PFSK-1 (cell line): ENCODE measurements at regions not wholly inside any gene's neighbourhood (a gene's known extent, or its start where the extent isn't known, plus 50 kb on each side); places are given as distances from the start of the nearest gene placed in this dataset.

Experiments
- FOXP2 ChIP-seq: optimal IDR thresholded peaks from 2 replicates; pipeline ENCODE3; 2011; ENCODE audit warnings: borderline replicate concordance, control low read depth, inconsistent platforms; ENCODE audit not compliant: insufficient read depth; ENCODE audit errors: extremely low read length, extremely low read depth
- POLR2AphosphoS5 ChIP-seq: IDR thresholded peaks from 2 replicates; pipeline ENCODE4 v1.6.1; 2012; ENCODE audit warnings: low read depth, mild to moderate bottlenecking, control low read depth, low read length, moderate library complexity
- REST ChIP-seq, 2 experiments: IDR thresholded peaks; 2 replicates each; pipeline versions ENCODE4 v1.6.1 to v1.8.0; 2011 to 2012; ENCODE audit warnings: low read depth in 2 of 2, low read length in 2 of 2, control low read depth in 1 of 2, inconsistent platforms in 1 of 2, mild to moderate bottlenecking in 1 of 2, moderate library complexity in 1 of 2; ENCODE audit not compliant: insufficient read depth in 1 of 2
- SIN3A ChIP-seq: IDR thresholded peaks from 2 replicates; pipeline ENCODE4 v1.6.1; 2012; ENCODE audit warnings: mild to moderate bottlenecking, low read length, moderate library complexity, borderline replicate concordance; ENCODE audit not compliant: insufficient read depth
- TAF1 ChIP-seq: IDR thresholded peaks from 2 replicates; pipeline ENCODE4 v1.6.1; 2012; ENCODE audit warnings: low read length, control low read depth, borderline replicate concordance; ENCODE audit not compliant: insufficient read depth

DNA sequence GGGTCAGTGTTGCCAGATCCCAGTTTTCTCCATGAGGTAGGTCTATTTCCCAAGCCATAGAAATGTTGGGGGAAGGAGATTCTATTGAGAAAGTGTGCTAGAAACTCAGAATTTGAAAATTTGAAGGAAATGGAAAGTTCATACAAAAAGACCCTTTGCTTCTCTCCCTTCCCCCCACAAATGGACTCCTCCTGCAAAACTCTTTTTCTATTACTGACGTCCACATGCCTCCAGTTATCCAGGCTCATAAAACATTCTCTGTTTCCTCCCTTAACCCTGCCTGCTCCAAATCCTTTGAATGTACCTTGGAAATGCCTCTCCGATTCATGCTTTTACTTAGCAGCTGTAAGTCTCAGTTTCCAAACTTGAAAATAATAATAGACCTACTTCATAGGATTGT, 237.5 kb upstream of the TNP1 start:
- TF ChIP-seq SIN3A (no peak), FOXP2 (no peak), REST (IDR thresholded peaks at IDR 0.05; ENCODE audit: insufficient read depth in 1 of 2, low read depth in 2 of 2, low read length in 2 of 2) (no peak), POLR2AphosphoS5 (no peak), TAF1 (no peak)

DNA sequence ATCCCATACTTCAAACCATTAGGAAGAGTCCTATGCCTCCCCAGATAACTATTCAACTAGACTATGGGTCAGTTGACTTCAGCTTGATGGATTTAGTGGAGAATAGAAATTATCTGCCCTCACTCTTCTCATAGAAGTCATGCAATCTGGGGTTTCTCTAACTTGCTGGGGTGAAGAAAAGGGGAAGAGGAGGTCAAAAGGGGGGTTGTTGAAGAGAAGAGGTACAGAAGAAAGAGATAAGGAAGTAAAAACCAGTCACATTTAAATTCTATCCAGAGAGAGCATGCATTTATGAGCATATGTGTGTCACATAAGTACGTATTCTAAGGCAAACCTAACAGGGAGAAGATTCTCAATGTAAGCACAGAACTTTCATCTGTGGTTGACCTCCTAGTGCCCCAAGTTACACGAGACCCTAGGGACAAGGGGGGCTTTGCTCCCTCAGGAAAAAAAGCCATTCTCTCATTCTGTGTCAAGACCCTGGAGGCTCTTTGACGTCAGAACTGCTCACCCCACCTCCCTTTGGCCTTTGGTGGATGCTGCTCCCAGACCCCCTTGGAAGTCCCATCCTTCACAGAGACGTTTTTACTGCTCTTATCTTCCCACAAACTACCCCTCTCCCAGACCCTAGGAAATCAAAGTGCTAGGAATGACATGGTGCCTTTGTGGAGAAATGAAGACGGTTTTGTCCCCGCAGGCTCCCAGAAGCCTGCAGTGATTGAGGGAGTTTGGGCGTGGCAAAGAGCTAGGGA, 236.8 kb upstream of the TNP1 start:
- no peak for TF ChIP-seq REST (IDR thresholded peaks at IDR 0.05; ENCODE audit: insufficient read depth in 1 of 2, low read depth in 2 of 2, low read length in 2 of 2)
- TF ChIP-seq POLR2AphosphoS5 = no peak
- TF ChIP-seq FOXP2 = no peak
- TF ChIP-seq SIN3A = no peak
- no peak for TF ChIP-seq TAF1

GRCh38 chr2:217095511-217096205, 235.8 kb upstream of the TNP1 start:
- no peak for TF ChIP-seq FOXP2
- no peak for TF ChIP-seq TAF1
- no peak for TF ChIP-seq POLR2AphosphoS5
- no peak for TF ChIP-seq SIN3A
- no peak for TF ChIP-seq REST (IDR thresholded peaks at IDR 0.05; ENCODE audit: insufficient read depth in 1 of 2, low read depth in 2 of 2, low read length in 2 of 2)

- no peak for TF ChIP-seq POLR2AphosphoS5
- TF ChIP-seq SIN3A = no peak
- no peak for TF ChIP-seq TAF1
Measured at GRCh38 chr2:217092710-217093379, 233.0 kb upstream of the TNP1 start.

DNA sequence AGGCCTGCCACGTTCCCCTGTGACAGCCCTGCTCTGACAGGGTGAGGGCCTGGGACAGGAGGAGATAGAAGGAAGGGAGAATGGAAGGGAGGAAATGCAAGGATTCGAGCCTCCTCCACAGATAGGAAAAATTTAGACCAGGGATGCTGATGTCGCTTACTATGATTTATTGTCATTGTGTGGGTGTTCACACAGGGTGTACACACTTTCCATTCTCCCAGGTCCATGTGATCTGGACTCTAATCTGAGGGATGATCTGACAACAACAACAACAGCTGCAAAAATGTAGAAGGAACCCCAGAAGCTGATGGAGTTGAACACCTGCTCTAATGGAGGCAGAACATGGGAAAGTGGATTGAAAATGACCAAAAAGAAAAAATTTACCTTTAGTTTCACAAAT, 231.7 kb upstream of the TNP1 start:
- no peak for TF ChIP-seq TAF1
- TF ChIP-seq POLR2AphosphoS5 = no peak
- TF ChIP-seq REST (IDR thresholded peaks at IDR 0.05; ENCODE audit: insufficient read depth in 1 of 2, low read depth in 2 of 2, low read length in 2 of 2) = no peak
- no peak for TF ChIP-seq SIN3A
- TF ChIP-seq FOXP2 = no peak
